GM03348 (cell line): ENCODE measurements at regions not wholly inside any gene's neighbourhood (a gene's known extent, or its start where the extent isn't known, plus 50 kb on each side); places are given as distances from the start of the nearest gene placed in this dataset.

Experiments
- DNase-seq: peaks from one replicate; pipeline ENCODE4 v3.0.0; 2012; ENCODE audit warnings: low spot score

GRCh38 chr3:933326-933725 lies 159.5 kb upstream of the CNTN6 start:
- DNase-seq = no peak

GRCh38 chr3:944786-945185 lies 148.0 kb upstream of the CNTN6 start:
- DNase-seq = no peak

GRCh38 chr3:945738-946137 lies 147.1 kb upstream of the CNTN6 start:
- DNase-seq = no peak

- no peak for DNase-seq
Observed at GRCh38 chr3:952906-953305, 139.9 kb upstream of the CNTN6 start.

GRCh38 chr3:963255-963654 lies 129.6 kb upstream of the CNTN6 start:
- no peak for DNase-seq

GRCh38 chr3:963755-964154 lies 129.1 kb upstream of the CNTN6 start:
- DNase-seq = no peak

- no peak for DNase-seq
Observed at GRCh38 chr3:965826-966225, 127.0 kb upstream of the CNTN6 start.

- DNase-seq = no peak
Observed at GRCh38 chr3:966341-966740, 126.5 kb upstream of the CNTN6 start.

GRCh38 chr3:973340-973739 lies 119.5 kb upstream of the CNTN6 start:
- no peak for DNase-seq

- no peak for DNase-seq
Observed at GRCh38 chr3:976006-976405, 116.8 kb upstream of the CNTN6 start.

- no peak for DNase-seq
Observed at GRCh38 chr3:981156-981555, 111.7 kb upstream of the CNTN6 start.

GRCh38 chr3:988785-989184 lies 104.0 kb upstream of the CNTN6 start:
- no peak for DNase-seq

GRCh38 chr3:992871-993270 lies 100.0 kb upstream of the CNTN6 start:
- no peak for DNase-seq

GRCh38 chr3:1002010-1002409 lies 90.8 kb upstream of the CNTN6 start:
- DNase-seq = no peak

- DNase-seq = no peak
Observed at GRCh38 chr3:1007866-1008265, 85.0 kb upstream of the CNTN6 start.

GRCh38 chr3:1010228-1010627 lies 82.6 kb upstream of the CNTN6 start:
- DNase-seq = no peak

GRCh38 chr3:1015826-1016225 lies 77.0 kb upstream of the CNTN6 start:
- DNase-seq = no peak

- DNase-seq = no peak
Observed at GRCh38 chr3:1017870-1018269, 75.0 kb upstream of the CNTN6 start.

- no peak for DNase-seq
Observed at GRCh38 chr3:1019157-1019556, 73.7 kb upstream of the CNTN6 start.

- DNase-seq = no peak
Observed at GRCh38 chr3:1026395-1026794, 66.4 kb upstream of the CNTN6 start.

GRCh38 chr3:1036207-1036826 lies 56.5 kb upstream of the CNTN6 start:
- DNase-seq = no peak

GRCh38 chr3:1037631-1038030 lies 55.2 kb upstream of the CNTN6 start:
- DNase-seq = no peak
